Globus pallidus (tissue), 1 donor: ENCODE measurements at regions not wholly inside any gene's neighbourhood (a gene's known extent, or its start where the extent isn't known, plus 50 kb on each side); places are given as distances from the start of the nearest gene placed in this dataset.
"Not testable (repeated sequence)": the region's sequence is repeated elsewhere in the genome, so short reads cannot be mapped to it uniquely, and the experiment has no call there.

Source experiments
- DNase-seq: peaks from one replicate; pipeline ENCODE4 v3.0.0-alpha.2; 2015; ENCODE audit warnings: low spot score

GRCh38 chr16:58863761-58864160 lies 129.6 kb upstream of the GOT2 start:
- no peak for DNase-seq

GRCh38 chr16:58863042-58863441 lies 128.9 kb upstream of the GOT2 start:
- no peak for DNase-seq

- no peak for DNase-seq
Observed at GRCh38 chr16:58862334-58863021, 128.4 kb upstream of the GOT2 start.

- no peak for DNase-seq
Observed at GRCh38 chr16:58859958-58860669, 126.0 kb upstream of the GOT2 start.

- not testable (repeated sequence) for DNase-seq
Observed at GRCh38 chr16:58858577-58858976, 124.5 kb upstream of the GOT2 start.

GRCh38 chr16:58855291-58855863 lies 121.3 kb upstream of the GOT2 start:
- DNase-seq: no peak

GRCh38 chr16:58853854-58854791 lies 120.0 kb upstream of the GOT2 start:
- no peak for DNase-seq

GRCh38 chr16:58850678-58851020 lies 116.5 kb upstream of the GOT2 start:
- DNase-seq: no peak

- peak; percentile 24 for DNase-seq
Observed at GRCh38 chr16:58850019-58850677, 116.0 kb upstream of the GOT2 start.

- DNase-seq: no peak
Observed at GRCh38 chr16:58848662-58849002, 114.5 kb upstream of the GOT2 start.

- no peak for DNase-seq
Observed at GRCh38 chr16:58847902-58848661, 114.0 kb upstream of the GOT2 start.

GRCh38 chr16:58846226-58846625 lies 112.1 kb upstream of the GOT2 start:
- not testable (repeated sequence) for DNase-seq

GRCh38 chr16:58843675-58844074 lies 109.6 kb upstream of the GOT2 start:
- DNase-seq: peak; percentile 15

GRCh38 chr16:58842746-58843145 lies 108.6 kb upstream of the GOT2 start:
- no peak for DNase-seq

- no peak for DNase-seq
Observed at GRCh38 chr16:58842156-58842555, 108.0 kb upstream of the GOT2 start.

- DNase-seq: no peak
Observed at GRCh38 chr16:58837950-58838349, 103.8 kb upstream of the GOT2 start.

GRCh38 chr16:58836427-58836826 lies 102.3 kb upstream of the GOT2 start:
- no peak for DNase-seq

- DNase-seq: no peak
Observed at GRCh38 chr16:58832386-58832895, 98.3 kb upstream of the GOT2 start.

GRCh38 chr16:58831386-58831785 lies 97.3 kb upstream of the GOT2 start:
- no peak for DNase-seq

- DNase-seq: no peak
Observed at GRCh38 chr16:58828901-58829545, 94.9 kb upstream of the GOT2 start.
